VCaP (cell line): ENCODE measurements at regions not wholly inside any gene's neighbourhood (a gene's known extent, or its start where the extent isn't known, plus 50 kb on each side); places are given as distances from the start of the nearest gene placed in this dataset.

Experiments used
- H3K27ac ChIP-seq: fragments of 450-650 bp; 2 replicates; pipeline ENCODE4 v1.5.1; 2017
- TF ChIP-seq, protein P1 (sequence below): fragments of 450-650 bp; conservative IDR thresholded peaks from 2 replicates; pipeline ENCODE4 v1.5.1; 2017; ENCODE audit warnings: mild to moderate bottlenecking, moderate library complexity

DNA sequence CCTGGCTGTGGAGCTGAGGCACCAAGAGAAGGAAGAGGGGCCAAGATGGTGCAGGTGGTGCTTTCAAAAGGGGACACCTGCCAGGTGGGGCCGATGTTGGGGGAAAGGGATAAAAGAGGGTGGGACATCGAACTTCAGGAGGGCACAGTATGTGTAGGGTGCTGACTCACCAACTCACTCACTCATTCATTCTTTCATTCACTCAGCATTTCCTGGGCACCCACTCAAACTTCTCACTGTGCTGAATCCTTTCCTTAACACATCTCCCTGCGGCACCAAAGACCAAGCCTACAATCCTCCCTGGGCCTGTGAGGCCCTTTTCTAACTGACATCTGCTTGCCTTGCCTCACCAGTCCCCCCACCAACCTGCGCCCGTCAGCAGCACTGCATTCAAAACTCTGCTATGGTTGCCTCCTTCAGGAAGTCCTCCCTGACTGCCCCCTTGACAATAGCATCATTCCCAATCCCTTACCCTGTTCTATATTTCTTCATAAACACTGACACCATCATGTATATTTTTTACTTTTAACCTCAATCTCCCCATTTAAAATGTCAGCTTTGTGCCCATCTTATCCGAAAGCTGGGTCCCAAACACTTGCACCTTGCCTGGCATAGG is 246.6 kb downstream of the MN1 start:
- no peak overlapping the region for H3K27ac ChIP-seq
- TF ChIP-seq, protein P1, sequence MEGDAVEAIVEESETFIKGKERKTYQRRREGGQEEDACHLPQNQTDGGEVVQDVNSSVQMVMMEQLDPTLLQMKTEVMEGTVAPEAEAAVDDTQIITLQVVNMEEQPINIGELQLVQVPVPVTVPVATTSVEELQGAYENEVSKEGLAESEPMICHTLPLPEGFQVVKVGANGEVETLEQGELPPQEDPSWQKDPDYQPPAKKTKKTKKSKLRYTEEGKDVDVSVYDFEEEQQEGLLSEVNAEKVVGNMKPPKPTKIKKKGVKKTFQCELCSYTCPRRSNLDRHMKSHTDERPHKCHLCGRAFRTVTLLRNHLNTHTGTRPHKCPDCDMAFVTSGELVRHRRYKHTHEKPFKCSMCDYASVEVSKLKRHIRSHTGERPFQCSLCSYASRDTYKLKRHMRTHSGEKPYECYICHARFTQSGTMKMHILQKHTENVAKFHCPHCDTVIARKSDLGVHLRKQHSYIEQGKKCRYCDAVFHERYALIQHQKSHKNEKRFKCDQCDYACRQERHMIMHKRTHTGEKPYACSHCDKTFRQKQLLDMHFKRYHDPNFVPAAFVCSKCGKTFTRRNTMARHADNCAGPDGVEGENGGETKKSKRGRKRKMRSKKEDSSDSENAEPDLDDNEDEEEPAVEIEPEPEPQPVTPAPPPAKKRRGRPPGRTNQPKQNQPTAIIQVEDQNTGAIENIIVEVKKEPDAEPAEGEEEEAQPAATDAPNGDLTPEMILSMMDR, result no peak

DNA sequence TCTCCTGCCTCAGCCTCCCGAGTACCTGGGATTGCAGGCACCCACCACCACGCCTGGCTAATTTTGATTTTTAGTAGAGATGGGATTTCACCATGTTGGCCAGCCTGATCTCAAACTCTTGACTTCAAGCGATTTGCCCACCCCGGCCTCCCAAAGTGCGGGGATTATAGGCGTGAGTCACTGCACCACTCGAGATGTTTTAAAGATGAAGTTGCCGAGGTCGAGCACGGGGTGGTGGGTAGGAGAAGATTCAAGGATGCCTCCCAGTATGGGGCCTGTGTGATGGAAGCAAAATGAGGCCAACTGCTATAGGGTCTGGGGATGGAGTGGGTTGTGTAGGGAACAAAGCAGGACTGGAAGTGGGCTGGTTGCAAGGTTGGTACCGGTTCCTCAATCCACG is 245.2 kb downstream of the MN1 start:
- H3K27ac ChIP-seq, result no peak overlapping the region
- TF ChIP-seq, protein P1, result no peak

DNA sequence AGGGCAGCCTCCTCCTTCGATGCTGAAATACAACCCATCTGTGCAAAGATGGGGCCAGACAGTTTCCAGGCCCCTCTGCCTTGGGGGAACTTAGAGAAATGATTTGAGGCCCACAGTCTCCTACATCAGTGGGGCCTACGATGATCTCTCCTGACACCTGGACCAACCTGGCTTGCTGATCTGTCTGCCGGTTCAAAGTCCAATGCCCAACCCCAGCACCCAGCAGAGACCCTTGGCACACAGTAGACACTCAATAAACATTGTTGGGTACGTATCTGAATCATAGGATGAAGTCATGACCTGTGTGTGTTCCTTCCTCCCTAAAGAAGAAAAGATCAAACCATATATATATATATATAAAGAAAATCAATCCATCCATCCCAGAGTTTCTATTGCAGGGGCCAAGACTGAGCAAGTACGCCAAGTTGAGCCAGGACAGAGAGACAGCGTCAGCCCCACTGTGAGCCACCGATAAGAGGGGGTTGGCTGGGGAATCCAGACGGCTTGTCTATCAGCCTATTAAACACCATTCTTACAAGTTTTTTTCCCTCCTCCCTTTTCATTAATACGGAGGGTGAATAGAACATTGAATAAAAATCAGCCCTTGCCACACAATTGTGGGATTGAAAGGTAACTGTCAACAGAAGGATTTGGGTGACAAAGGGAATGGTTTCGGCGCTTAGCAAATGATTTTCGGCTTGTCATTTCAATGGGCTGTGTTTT is 244.1 kb downstream of the MN1 start:
- no peak overlapping the region for H3K27ac ChIP-seq
- TF ChIP-seq, protein P1, result no peak

DNA sequence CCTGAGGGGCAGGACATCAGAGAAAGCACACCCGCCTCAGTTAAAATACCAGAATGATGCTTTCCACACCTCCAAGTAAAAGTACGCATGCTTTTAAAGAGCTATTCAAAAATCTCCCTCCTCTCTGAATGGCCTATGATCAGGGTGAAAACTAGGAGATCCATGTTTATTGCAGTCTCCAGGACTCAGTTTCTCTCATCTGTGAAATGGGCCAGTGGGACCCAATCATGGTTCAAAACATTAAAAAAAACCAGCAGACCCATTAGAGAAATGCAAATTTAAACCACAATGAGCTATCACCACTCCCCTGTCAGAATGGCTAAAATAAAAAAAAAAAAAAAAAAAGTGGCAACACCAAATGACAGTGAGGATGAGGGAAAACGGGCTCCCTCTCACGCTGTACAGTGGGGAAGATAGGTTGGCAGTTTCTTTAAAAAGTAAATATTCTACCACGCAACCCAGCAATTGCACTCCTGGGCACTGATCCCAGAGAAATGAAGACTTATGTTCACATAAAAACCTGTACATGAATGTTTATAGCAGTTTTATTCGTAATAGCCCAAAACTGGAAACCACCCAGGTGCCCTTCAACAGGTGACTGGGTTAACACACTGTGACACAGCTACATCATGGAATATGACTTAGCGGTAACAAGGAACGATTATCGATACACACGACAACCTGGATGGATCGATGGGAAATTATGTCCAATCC is 242.7 kb downstream of the MN1 start:
- no peak overlapping the region for H3K27ac ChIP-seq
- TF ChIP-seq, protein P1, result no peak

DNA sequence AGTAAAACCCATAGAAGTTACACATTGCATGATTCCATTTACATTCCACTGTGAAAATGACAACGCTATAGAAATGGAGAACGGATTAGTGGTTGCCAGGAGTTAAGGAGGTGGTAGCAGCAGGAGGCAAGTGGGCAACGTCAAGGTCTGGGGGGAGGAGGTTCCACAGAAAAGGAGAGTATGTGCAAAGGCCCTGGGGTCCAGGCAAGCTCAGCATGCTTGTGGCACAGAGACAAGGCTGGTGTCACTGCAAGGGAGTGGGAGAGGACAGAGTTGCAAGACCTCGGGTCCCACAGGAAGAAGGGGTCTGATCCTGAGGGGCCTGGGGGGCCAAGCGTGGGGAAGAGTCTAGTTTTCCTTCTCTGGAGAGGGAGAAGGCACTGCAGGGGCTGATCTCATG is 240.8 kb downstream of the MN1 start:
- no peak overlapping the region for H3K27ac ChIP-seq
- TF ChIP-seq, protein P1, result no peak

DNA sequence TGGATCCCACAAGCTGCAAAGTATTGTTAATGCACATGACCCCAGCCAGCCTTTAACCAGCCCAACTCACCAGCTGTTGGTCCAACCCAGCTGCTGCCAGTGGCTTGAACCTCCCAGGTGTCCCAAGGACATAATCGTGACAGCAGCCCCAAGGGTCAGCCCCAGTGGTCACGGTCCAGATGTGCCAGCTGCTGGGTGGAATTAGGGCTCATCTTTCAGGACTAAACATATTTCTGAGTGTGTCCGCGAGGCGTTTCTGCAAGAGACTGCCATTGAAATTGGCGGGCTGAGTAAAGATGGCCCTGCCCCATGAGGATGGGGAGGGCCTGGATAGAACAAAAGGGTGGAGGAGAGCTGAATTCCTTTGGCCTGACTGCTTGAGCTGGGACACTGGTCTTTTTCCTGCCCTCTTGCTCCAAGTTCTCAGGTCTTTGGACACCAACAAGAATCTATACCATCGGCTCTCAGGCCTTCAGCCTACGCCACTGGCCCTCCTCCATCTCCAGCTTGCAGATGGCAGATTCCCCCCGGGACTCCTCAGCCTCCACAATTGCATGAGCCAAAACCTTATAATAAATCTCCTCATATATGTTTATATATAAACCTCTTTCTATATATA is 240.2 kb downstream of the MN1 start:
- no peak overlapping the region for H3K27ac ChIP-seq
- TF ChIP-seq, protein P1, result no peak

DNA sequence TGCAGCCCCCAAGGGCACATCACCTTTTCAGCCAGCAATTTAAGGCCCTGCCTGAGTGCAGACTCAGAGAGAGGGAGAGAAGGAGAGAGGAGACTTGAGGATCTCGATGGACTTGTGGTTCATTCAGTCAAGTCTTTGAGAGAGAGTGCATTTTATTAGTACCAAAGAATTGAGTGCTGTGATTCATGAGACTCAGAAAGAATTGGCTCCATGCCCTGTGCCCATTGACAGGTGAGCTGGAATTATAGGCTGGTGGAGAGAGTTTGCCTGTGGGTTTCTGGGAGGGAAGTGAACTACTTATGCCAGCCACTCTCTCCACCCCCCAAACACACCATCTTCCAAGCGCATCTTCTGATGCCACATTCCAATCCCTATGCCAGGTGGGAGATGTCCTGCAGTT is 236.8 kb downstream of the MN1 start:
- TF ChIP-seq, protein P1, result no peak
- no peak overlapping the region for H3K27ac ChIP-seq
